GM23338 (cell line): ENCODE measurements at regions not wholly inside any gene's neighbourhood (a gene's known extent, or its start where the extent isn't known, plus 50 kb on each side); places are given as distances from the start of the nearest gene placed in this dataset.

Experiments
- ATAC-seq: fragments of 200-7000 bp; cut with Tn5 transposase; 3 replicates; pipeline ENCODE4 v1.9.1; 2020
- DNase-seq: peaks from one replicate; pipeline ENCODE4 v3.0.0-alpha.2; 2015; ENCODE audit warnings: low spot score
- H2AFZ ChIP-seq: fragments of 200-600 bp; sonication (generic); 2 replicates; pipeline ENCODE4 v1.8.0; 2016; ENCODE audit warnings: antibody characterized with exemption, mild to moderate bottlenecking, moderate library complexity
- H3F3A ChIP-seq: fragments of 200-600 bp; sonication (generic); replicated peaks from 2 replicates; pipeline ENCODE4 v1.8.0; 2017; ENCODE audit warnings: antibody characterized with exemption, mixed run types, low read depth
- H3K27ac ChIP-seq: fragments of 200-600 bp; sonication (generic); 2 replicates; pipeline ENCODE4 v1.6.1; 2016; ENCODE audit warnings: low read depth
- H3K27me3 ChIP-seq: fragments of 200-600 bp; sonication (generic); 2 replicates; pipeline ENCODE4 v1.8.0; 2016; ENCODE audit warnings: mild to moderate bottlenecking, mixed run types, moderate library complexity; ENCODE audit not compliant: insufficient read depth
- H3K36me3 ChIP-seq: fragments of 200-600 bp; sonication (generic); 2 replicates; pipeline ENCODE4 v1.8.0; 2016; ENCODE audit warnings: mild to moderate bottlenecking; ENCODE audit not compliant: insufficient read depth
- H3K4me1 ChIP-seq: fragments of 200-600 bp; sonication (generic); 2 replicates; pipeline ENCODE4 v1.8.0; 2016; ENCODE audit warnings: mild to moderate bottlenecking, moderate library complexity; ENCODE audit not compliant: insufficient read depth
- H3K4me2 ChIP-seq: fragments of 200-600 bp; sonication (generic); 2 replicates; pipeline ENCODE4 v1.7.1; 2017; ENCODE audit warnings: mixed run types
- H3K4me3 ChIP-seq: fragments of 200-600 bp; sonication (generic); 2 replicates; pipeline ENCODE4 v1.6.1; 2016; ENCODE audit warnings: mixed run types
- H3K79me2 ChIP-seq: fragments of 200-600 bp; sonication (generic); replicated peaks from 2 replicates; pipeline ENCODE4 v1.8.0; 2017; ENCODE audit warnings: mild to moderate bottlenecking; ENCODE audit not compliant: insufficient read depth
- H3K9me2 ChIP-seq: fragments of 200-600 bp; sonication (generic); 2 replicates; pipeline ENCODE4 v1.8.0; 2017; ENCODE audit not compliant: insufficient read depth
- H4K20me1 ChIP-seq: fragments of 200-600 bp; sonication (generic); replicated peaks from 2 replicates; pipeline ENCODE4 v1.8.0; 2017; ENCODE audit warnings: mild to moderate bottlenecking; ENCODE audit not compliant: insufficient read depth
- H3K27ac Mint-ChIP-seq: 2 replicates; pipeline ENCODE4 v1.8.0; 2020; ENCODE audit warnings: inconsistent platforms, mild to moderate bottlenecking, moderate library complexity, mixed read lengths
- H3K27me3 Mint-ChIP-seq: 3 replicates; pipeline ENCODE4 v1.8.0; 2022; ENCODE audit warnings: low read depth, mild to moderate bottlenecking, moderate library complexity, mixed read lengths, inconsistent platforms; ENCODE audit not compliant: insufficient read depth, poor library complexity
- H3K36me3 Mint-ChIP-seq: 3 replicates; pipeline ENCODE4 v1.8.0; 2021; ENCODE audit warnings: low read depth, mild to moderate bottlenecking, inconsistent platforms, moderate library complexity, mixed read lengths
- H3K4me1 Mint-ChIP-seq: 3 replicates; pipeline ENCODE4 v1.8.0; 2020; ENCODE audit warnings: mild to moderate bottlenecking, inconsistent platforms, mixed read lengths
- H3K4me3 Mint-ChIP-seq: 3 replicates; pipeline ENCODE4 v1.8.0; 2021; ENCODE audit warnings: moderate library complexity, mild to moderate bottlenecking, inconsistent platforms, mixed read lengths
- H3K9me3 Mint-ChIP-seq: 3 replicates; pipeline ENCODE4 v1.8.0; 2020; ENCODE audit warnings: moderate library complexity, mild to moderate bottlenecking, inconsistent platforms, mixed read lengths
- CREB1 ChIP-seq: fragments of 250-450 bp; sonication (Bioruptor Pico); IDR thresholded peaks from 2 replicates; pipeline ENCODE4 v1.5.0; 2020; ENCODE audit warnings: low read depth, mild to moderate bottlenecking, moderate library complexity
- EZH2 ChIP-seq: fragments of 200-600 bp; sonication (generic); IDR thresholded peaks from one replicate; pipeline ENCODE4 v1.8.0; 2017; ENCODE audit warnings: antibody characterized with exemption, mild to moderate bottlenecking, low read depth; ENCODE audit not compliant: unreplicated experiment
- EZH2phosphoT487 ChIP-seq: fragments of 200-600 bp; sonication (generic); IDR thresholded peaks from one replicate; pipeline ENCODE4 v1.8.1; 2018; ENCODE audit warnings: antibody characterized with exemption; ENCODE audit not compliant: unreplicated experiment
- JUNB ChIP-seq: IDR thresholded peaks from one replicate; pipeline ENCODE4 v1.6.1; 2016; ENCODE audit warnings: antibody characterized with exemption; ENCODE audit not compliant: unreplicated experiment
- NANOG ChIP-seq: IDR thresholded peaks from 2 replicates; pipeline ENCODE4 v1.6.1; 2016; ENCODE audit warnings: antibody characterized with exemption, borderline replicate concordance
- POLR2AphosphoS5 ChIP-seq: IDR thresholded peaks from 2 replicates; pipeline ENCODE4 v1.6.1; 2016; ENCODE audit warnings: antibody characterized with exemption, low read depth
- STAT1 ChIP-seq: IDR thresholded peaks from one replicate; pipeline ENCODE4 v1.6.1; 2016; ENCODE audit warnings: antibody characterized with exemption; ENCODE audit not compliant: unreplicated experiment
- ZNF114 ChIP-seq: fragments of 250-450 bp; sonication (Bioruptor Pico); IDR thresholded peaks from 2 replicates; pipeline ENCODE4 v1.5.0; 2020; ENCODE audit warnings: mild to moderate bottlenecking, moderate library complexity
- ZNF331 ChIP-seq: fragments of 250-450 bp; sonication (Bioruptor Pico); IDR thresholded peaks from 2 replicates; pipeline ENCODE4 v1.5.0; 2020; ENCODE audit warnings: low read depth, mild to moderate bottlenecking, moderate library complexity
- TF ChIP-seq, protein P1 (sequence below), 2 experiments: fragments of 200-600 bp in 1 of 2; sonication (generic) in 1 of 2; conservative IDR thresholded peaks; 2 replicates each; pipeline versions ENCODE4 v1.5.1 to v1.6.1; 2016 to 2017; ENCODE audit warnings: antibody characterized with exemption in 2 of 2, low read depth in 2 of 2, mild to moderate bottlenecking in 2 of 2, moderate library complexity in 1 of 2
- TF ChIP-seq, protein P2 (sequence below): IDR thresholded peaks from one replicate; pipeline ENCODE4 v1.6.1; 2018; ENCODE audit warnings: antibody characterized with exemption; ENCODE audit not compliant: unreplicated experiment
- TF ChIP-seq, protein P3 (sequence below): IDR thresholded peaks from 2 replicates; pipeline ENCODE4 v1.6.1; 2016; ENCODE audit warnings: antibody characterized with exemption
- TF ChIP-seq, protein P4 (sequence below): fragments of 250-450 bp; sonication (Bioruptor Pico); IDR thresholded peaks from 2 replicates; pipeline ENCODE4 v1.5.0; 2020; ENCODE audit warnings: mild to moderate bottlenecking, moderate library complexity

DNA sequence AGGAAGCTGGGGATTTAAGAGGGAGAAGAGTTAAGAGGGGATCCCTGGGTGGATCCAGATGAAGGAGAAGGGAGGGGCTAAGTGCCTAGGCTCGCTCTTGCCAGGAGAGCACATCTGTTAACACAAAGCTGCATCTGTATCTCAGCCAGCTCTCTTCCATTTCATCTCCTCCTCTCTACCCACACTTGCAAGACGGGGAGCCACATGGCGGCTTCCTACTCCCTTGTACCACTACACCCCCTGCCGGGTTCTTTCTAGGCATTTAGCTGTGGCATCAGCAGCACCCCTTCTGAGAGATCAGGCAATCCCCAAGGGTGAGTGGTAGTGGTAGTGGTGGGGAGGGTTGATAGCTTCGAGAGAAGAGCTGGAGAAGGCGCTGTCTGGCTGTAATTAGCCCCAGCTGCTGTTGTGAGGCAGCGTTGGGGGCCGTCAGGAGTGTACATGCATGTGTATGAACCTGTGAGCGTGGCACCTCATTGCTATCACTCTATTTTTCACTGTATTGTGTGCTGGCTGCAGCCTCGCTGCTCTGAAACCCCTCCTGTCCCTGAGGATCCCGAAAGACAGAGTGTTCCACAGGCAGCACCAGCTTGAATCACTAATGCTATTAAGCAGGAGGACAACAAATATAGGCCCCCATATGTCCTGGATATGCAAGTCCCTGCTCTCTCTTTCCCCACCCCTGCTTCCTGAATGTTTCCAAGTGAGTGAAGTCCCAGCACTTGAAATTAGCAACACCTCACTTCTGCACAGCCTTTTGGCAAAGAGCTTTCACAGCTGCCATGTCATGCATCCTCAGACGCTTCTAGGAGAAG, 73.7 kb downstream of the RTL9 start:
- Histone ChIP-seq H3F3A (no peaks in the 10 kb centered on the region), H3K9me2 (no peaks in the 10 kb centered on the region), H2AFZ (no peak overlapping the region), H3K27me3 (no peaks in the 10 kb centered on the region), H3K79me2 (no peaks in the 10 kb centered on the region), H3K27ac (no peak overlapping the region), H3K36me3 (no peaks in the 10 kb centered on the region), H3K4me3 (no peak overlapping the region), H4K20me1 (no peaks in the 10 kb centered on the region), H3K4me2 (no peak overlapping the region), H3K4me1 (no peaks in the 10 kb centered on the region)
- no peaks in the 10 kb centered on the region; the same call in 1 of the 3 replicates for H3K9me3 Mint-ChIP-seq
- TF ChIP-seq ZNF331 (CRISPR knock-in tag) (no peak), JUNB (no peak), CREB1 (no peak), EZH2 (no peak), NANOG (no peak), POLR2AphosphoS5 (no peak), ZNF114 (CRISPR knock-in tag) (no peak), STAT1 (no peak), EZH2phosphoT487 (no peak)
- TF ChIP-seq, protein P1, sequence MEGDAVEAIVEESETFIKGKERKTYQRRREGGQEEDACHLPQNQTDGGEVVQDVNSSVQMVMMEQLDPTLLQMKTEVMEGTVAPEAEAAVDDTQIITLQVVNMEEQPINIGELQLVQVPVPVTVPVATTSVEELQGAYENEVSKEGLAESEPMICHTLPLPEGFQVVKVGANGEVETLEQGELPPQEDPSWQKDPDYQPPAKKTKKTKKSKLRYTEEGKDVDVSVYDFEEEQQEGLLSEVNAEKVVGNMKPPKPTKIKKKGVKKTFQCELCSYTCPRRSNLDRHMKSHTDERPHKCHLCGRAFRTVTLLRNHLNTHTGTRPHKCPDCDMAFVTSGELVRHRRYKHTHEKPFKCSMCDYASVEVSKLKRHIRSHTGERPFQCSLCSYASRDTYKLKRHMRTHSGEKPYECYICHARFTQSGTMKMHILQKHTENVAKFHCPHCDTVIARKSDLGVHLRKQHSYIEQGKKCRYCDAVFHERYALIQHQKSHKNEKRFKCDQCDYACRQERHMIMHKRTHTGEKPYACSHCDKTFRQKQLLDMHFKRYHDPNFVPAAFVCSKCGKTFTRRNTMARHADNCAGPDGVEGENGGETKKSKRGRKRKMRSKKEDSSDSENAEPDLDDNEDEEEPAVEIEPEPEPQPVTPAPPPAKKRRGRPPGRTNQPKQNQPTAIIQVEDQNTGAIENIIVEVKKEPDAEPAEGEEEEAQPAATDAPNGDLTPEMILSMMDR (conservative IDR thresholded peaks at IDR 0.05; ENCODE audit: low read depth in 2 of 2) = no peak
- TF ChIP-seq, protein P2, sequence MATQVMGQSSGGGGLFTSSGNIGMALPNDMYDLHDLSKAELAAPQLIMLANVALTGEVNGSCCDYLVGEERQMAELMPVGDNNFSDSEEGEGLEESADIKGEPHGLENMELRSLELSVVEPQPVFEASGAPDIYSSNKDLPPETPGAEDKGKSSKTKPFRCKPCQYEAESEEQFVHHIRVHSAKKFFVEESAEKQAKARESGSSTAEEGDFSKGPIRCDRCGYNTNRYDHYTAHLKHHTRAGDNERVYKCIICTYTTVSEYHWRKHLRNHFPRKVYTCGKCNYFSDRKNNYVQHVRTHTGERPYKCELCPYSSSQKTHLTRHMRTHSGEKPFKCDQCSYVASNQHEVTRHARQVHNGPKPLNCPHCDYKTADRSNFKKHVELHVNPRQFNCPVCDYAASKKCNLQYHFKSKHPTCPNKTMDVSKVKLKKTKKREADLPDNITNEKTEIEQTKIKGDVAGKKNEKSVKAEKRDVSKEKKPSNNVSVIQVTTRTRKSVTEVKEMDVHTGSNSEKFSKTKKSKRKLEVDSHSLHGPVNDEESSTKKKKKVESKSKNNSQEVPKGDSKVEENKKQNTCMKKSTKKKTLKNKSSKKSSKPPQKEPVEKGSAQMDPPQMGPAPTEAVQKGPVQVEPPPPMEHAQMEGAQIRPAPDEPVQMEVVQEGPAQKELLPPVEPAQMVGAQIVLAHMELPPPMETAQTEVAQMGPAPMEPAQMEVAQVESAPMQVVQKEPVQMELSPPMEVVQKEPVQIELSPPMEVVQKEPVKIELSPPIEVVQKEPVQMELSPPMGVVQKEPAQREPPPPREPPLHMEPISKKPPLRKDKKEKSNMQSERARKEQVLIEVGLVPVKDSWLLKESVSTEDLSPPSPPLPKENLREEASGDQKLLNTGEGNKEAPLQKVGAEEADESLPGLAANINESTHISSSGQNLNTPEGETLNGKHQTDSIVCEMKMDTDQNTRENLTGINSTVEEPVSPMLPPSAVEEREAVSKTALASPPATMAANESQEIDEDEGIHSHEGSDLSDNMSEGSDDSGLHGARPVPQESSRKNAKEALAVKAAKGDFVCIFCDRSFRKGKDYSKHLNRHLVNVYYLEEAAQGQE = no peak
- TF ChIP-seq, protein P3, sequence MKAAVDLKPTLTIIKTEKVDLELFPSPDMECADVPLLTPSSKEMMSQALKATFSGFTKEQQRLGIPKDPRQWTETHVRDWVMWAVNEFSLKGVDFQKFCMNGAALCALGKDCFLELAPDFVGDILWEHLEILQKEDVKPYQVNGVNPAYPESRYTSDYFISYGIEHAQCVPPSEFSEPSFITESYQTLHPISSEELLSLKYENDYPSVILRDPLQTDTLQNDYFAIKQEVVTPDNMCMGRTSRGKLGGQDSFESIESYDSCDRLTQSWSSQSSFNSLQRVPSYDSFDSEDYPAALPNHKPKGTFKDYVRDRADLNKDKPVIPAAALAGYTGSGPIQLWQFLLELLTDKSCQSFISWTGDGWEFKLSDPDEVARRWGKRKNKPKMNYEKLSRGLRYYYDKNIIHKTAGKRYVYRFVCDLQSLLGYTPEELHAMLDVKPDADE = no peak
- TF ChIP-seq, protein P4, sequence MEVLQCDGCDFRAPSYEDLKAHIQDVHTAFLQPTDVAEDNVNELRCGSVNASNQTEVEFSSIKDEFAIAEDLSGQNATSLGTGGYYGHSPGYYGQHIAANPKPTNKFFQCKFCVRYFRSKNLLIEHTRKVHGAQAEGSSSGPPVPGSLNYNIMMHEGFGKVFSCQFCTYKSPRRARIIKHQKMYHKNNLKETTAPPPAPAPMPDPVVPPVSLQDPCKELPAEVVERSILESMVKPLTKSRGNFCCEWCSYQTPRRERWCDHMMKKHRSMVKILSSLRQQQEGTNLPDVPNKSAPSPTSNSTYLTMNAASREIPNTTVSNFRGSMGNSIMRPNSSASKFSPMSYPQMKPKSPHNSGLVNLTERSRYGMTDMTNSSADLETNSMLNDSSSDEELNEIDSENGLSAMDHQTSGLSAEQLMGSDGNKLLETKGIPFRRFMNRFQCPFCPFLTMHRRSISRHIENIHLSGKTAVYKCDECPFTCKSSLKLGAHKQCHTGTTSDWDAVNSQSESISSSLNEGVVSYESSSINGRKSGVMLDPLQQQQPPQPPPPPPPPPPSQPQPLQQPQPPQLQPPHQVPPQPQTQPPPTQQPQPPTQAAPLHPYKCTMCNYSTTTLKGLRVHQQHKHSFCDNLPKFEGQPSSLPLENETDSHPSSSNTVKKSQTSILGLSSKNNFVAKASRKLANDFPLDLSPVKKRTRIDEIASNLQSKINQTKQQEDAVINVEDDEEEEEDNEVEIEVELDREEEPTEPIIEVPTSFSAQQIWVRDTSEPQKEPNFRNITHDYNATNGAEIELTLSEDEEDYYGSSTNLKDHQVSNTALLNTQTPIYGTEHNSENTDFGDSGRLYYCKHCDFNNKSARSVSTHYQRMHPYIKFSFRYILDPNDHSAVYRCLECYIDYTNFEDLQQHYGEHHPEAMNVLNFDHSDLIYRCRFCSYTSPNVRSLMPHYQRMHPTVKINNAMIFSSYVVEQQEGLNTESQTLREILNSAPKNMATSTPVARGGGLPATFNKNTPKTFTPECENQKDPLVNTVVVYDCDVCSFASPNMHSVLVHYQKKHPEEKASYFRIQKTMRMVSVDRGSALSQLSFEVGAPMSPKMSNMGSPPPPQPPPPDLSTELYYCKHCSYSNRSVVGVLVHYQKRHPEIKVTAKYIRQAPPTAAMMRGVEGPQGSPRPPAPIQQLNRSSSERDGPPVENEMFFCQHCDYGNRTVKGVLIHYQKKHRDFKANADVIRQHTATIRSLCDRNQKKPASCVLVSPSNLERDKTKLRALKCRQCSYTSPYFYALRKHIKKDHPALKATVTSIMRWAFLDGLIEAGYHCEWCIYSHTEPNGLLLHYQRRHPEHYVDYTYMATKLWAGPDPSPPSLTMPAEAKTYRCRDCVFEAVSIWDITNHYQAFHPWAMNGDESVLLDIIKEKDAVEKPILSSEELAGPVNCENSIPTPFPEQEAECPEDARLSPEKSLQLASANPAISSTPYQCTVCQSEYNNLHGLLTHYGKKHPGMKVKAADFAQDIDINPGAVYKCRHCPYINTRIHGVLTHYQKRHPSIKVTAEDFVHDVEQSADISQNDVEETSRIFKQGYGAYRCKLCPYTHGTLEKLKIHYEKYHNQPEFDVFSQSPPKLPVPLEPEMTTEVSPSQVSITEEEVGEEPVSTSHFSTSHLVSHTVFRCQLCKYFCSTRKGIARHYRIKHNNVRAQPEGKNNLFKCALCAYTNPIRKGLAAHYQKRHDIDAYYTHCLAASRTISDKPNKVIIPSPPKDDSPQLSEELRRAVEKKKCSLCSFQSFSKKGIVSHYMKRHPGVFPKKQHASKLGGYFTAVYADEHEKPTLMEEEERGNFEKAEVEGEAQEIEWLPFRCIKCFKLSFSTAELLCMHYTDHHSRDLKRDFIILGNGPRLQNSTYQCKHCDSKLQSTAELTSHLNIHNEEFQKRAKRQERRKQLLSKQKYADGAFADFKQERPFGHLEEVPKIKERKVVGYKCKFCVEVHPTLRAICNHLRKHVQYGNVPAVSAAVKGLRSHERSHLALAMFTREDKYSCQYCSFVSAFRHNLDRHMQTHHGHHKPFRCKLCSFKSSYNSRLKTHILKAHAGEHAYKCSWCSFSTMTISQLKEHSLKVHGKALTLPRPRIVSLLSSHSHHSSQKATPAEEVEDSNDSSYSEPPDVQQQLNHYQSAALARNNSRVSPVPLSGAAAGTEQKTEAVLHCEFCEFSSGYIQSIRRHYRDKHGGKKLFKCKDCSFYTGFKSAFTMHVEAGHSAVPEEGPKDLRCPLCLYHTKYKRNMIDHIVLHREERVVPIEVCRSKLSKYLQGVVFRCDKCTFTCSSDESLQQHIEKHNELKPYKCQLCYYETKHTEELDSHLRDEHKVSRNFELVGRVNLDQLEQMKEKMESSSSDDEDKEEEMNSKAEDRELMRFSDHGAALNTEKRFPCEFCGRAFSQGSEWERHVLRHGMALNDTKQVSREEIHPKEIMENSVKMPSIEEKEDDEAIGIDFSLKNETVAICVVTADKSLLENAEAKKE (CRISPR knock-in tag) = no peak
- H3K4me3 Mint-ChIP-seq = no peak overlapping the region
- peaks cover 5% of the 10 kb centered on the region for H3K27me3 Mint-ChIP-seq
- H3K36me3 Mint-ChIP-seq = no peaks in the 10 kb centered on the region
- ATAC-seq = no peak
- DNase-seq = no peak
- peaks cover 15% of the 10 kb centered on the region for H3K4me1 Mint-ChIP-seq
- no peak overlapping the region for H3K27ac Mint-ChIP-seq
